GF-D8 (cell line): ENCODE measurements at regions not wholly inside any gene's neighbourhood (a gene's known extent, or its start where the extent isn't known, plus 50 kb on each side); places are given as distances from the start of the nearest gene placed in this dataset.

Source experiments
- DNase-seq: peaks from one replicate; lab custom pipeline; 2025; lab: John Stamatoyannopoulos, UW

GRCh38 chr10:78861529-78862327 lies 207.0 kb upstream of the ZMIZ1 start:
- no peak for DNase-seq

- no peak for DNase-seq
Observed at GRCh38 chr10:78862328-78862640, 206.5 kb upstream of the ZMIZ1 start.

GRCh38 chr10:78863140-78863905 lies 205.4 kb upstream of the ZMIZ1 start:
- no peak for DNase-seq

- no peak for DNase-seq
Observed at GRCh38 chr10:78863906-78864239, 204.9 kb upstream of the ZMIZ1 start.

- DNase-seq: no peak
Observed at GRCh38 chr10:78864761-78865537, 203.8 kb upstream of the ZMIZ1 start.

- DNase-seq: no peak
Observed at GRCh38 chr10:78865538-78865875, 203.3 kb upstream of the ZMIZ1 start.

GRCh38 chr10:78865931-78866717 lies 202.6 kb upstream of the ZMIZ1 start:
- DNase-seq: no peak

- DNase-seq: no peak
Observed at GRCh38 chr10:78866731-78867554, 201.8 kb upstream of the ZMIZ1 start.

GRCh38 chr10:78867555-78867939 lies 201.2 kb upstream of the ZMIZ1 start:
- DNase-seq: no peak

- DNase-seq: no peak
Observed at GRCh38 chr10:78868048-78868447, 200.7 kb upstream of the ZMIZ1 start.

- no peak for DNase-seq
Observed at GRCh38 chr10:78868456-78868855, 200.3 kb upstream of the ZMIZ1 start.

GRCh38 chr10:78868861-78869260 lies 199.9 kb upstream of the ZMIZ1 start:
- no peak for DNase-seq

GRCh38 chr10:78869508-78870454 lies 199.0 kb upstream of the ZMIZ1 start:
- no peak for DNase-seq

GRCh38 chr10:78870458-78870857 lies 198.3 kb upstream of the ZMIZ1 start:
- no peak for DNase-seq

GRCh38 chr10:78871796-78872195 lies 197.0 kb upstream of the ZMIZ1 start:
- DNase-seq: no peak

- no peak for DNase-seq
Observed at GRCh38 chr10:78873413-78873812, 195.4 kb upstream of the ZMIZ1 start.

- no peak for DNase-seq
Observed at GRCh38 chr10:78875331-78875877, 193.4 kb upstream of the ZMIZ1 start.

- DNase-seq: no peak
Observed at GRCh38 chr10:78875932-78876331, 192.8 kb upstream of the ZMIZ1 start.

GRCh38 chr10:78876449-78876848 lies 192.3 kb upstream of the ZMIZ1 start:
- no peak for DNase-seq

- no peak for DNase-seq
Observed at GRCh38 chr10:78879621-78880020, 189.1 kb upstream of the ZMIZ1 start.
